HepG2 (cell line): ENCODE measurements at regions not wholly inside any gene's neighbourhood (a gene's known extent, or its start where the extent isn't known, plus 50 kb on each side); places are given as distances from the start of the nearest gene placed in this dataset.
A peak's percentile ranks its signal among the peaks of the same experiment; 100 is the strongest.

Source experiments
- ATAC-seq: fragments of 200-7000 bp; cut with Tn5 transposase; 3 replicates; pipeline ENCODE4 v1.9.1; 2020; ENCODE audit warnings: mild to moderate bottlenecking, moderate library complexity
- BruUV-seq: library from RNA; stranded (reverse); fragments of 400-500 nt; replicated peaks from 2 replicates; lab custom pipeline; 2021; lab: Mats Ljungman, UMichigan
- CTCF ChIA-PET: fragments of 300-600 bp; formaldehyde crosslinking; extraction: SDS; loops from one replicate; lab custom pipeline; 2021; ENCODE audit warnings: low total read pairs, inconsistent platforms, low intra/inter-chr PET ratio; lab: Yijun Ruan, JAX
- POLR2A ChIA-PET: fragments of 350-600 bp; sonication (Branson Sonifier 250); formaldehyde crosslinking; loops from one replicate; lab custom pipeline; 2020; ENCODE audit warnings: antibody characterized with exemption, inconsistent platforms; lab: Yijun Ruan, JAX
- DNase-seq: peaks from one replicate; pipeline ENCODE4 v3.0.0-alpha.2; 2015; ENCODE audit warnings: low spot score
- FAIRE-seq: peaks from 3 replicates; lab custom pipeline; 2011; peaks lifted over from hg19 to GRCh38; lab: Jason Lieb, UNC
- H2AFZ ChIP-seq: one replicate; pipeline ENCODE4 v1.6.1; 2011; ENCODE audit warnings: low read length, inconsistent platforms
- H3K27ac ChIP-seq: fragments of 300-600 bp; 3 replicates; pipeline ENCODE4 v1.8.0; 2011; ENCODE audit warnings: mixed run types, mild to moderate bottlenecking, mixed read lengths, low read length, inconsistent platforms; ENCODE audit not compliant: insufficient read depth; ENCODE audit errors: extremely low read length
- H3K27me3 ChIP-seq, 2 experiments: fragments of 200-600 bp in 1 of 2; 2 replicates in 1 of 2; 3 replicates in 1 of 2; pipeline versions ENCODE4 v1.6.0 to v1.8.0; 2011; ENCODE audit warnings: low read length in 2 of 2, mild to moderate bottlenecking in 2 of 2, moderate library complexity in 2 of 2, inconsistent platforms in 1 of 2; ENCODE audit not compliant: insufficient read depth in 2 of 2, control insufficient read depth in 1 of 2
- H3K36me3 ChIP-seq, 2 experiments: fragments of 200-600 bp in 1 of 2; replicated peaks in 1 of 2; 2 replicates in 1 of 2; 3 replicates in 1 of 2; pipeline versions ENCODE4 v1.5.1 to v1.8.0; 2011; ENCODE audit warnings: low read length in 2 of 2, inconsistent platforms in 1 of 2; ENCODE audit not compliant: insufficient read depth in 2 of 2, control insufficient read depth in 1 of 2
- H3K4me1 ChIP-seq: 2 replicates; pipeline ENCODE4 v1.5.1; 2012; ENCODE audit warnings: low read length, inconsistent platforms; ENCODE audit not compliant: insufficient read depth
- H3K4me2 ChIP-seq: 2 replicates; pipeline ENCODE4 v1.6.0; 2011; ENCODE audit warnings: low read depth, low read length, inconsistent platforms
- H3K4me3 ChIP-seq, 3 experiments: fragments of 200-600 bp in 1 of 3; sonication (generic), shearing (Covaris generic) in 1 of 3; replicated peaks in 1 of 3; 2 replicates each; pipeline ENCODE4 v1.5.1; 2011 to 2016; ENCODE audit warnings: low read length in 3 of 3, inconsistent platforms in 2 of 3, low read depth in 2 of 3, mild to moderate bottlenecking in 2 of 3, control low read depth in 1 of 3, mixed read lengths in 1 of 3; ENCODE audit not compliant: insufficient read depth in 1 of 3
- H3K79me2 ChIP-seq: one replicate; pipeline ENCODE4 v1.6.1; 2011; ENCODE audit warnings: low read length, inconsistent platforms; ENCODE audit not compliant: insufficient read depth
- H3K9ac ChIP-seq: 2 replicates; pipeline ENCODE4 v1.6.0; 2011; ENCODE audit warnings: mild to moderate bottlenecking, low read depth, low read length, inconsistent platforms; ENCODE audit not compliant: insufficient read depth
- H3K9me3 ChIP-seq: 2 replicates; pipeline ENCODE4 v1.5.1; 2012; ENCODE audit warnings: mild to moderate bottlenecking, low read length
- H4K20me1 ChIP-seq: 2 replicates; pipeline ENCODE4 v1.6.0; 2011; ENCODE audit warnings: inconsistent platforms, mild to moderate bottlenecking, low read length, moderate library complexity; ENCODE audit not compliant: insufficient read depth
- ADNP ChIP-seq: sonication (generic); formaldehyde crosslinking; IDR thresholded peaks from 2 replicates; pipeline ENCODE4 v1.4.0; 2020; ENCODE audit warnings: missing genetic modification reagents
- HNRNPLL ChIP-seq: fragments of 200-400 bp; formaldehyde crosslinking; IDR thresholded peaks from 2 replicates; pipeline ENCODE4 v1.6.1; 2017; ENCODE audit warnings: mild to moderate bottlenecking, low read depth, low read length; ENCODE audit not compliant: poor library complexity, severe bottlenecking
- MAFF ChIP-seq: IDR thresholded peaks from 2 replicates; pipeline ENCODE4 v1.6.1; 2011; ENCODE audit warnings: low read depth, low read length, improper control_type of control experiment
- MAFK ChIP-seq, 2 experiments: IDR thresholded peaks in 1 of 2; conservative IDR thresholded peaks in 1 of 2; 2 replicates each; pipeline ENCODE4 v1.6.1; 2011; ENCODE audit warnings: improper control_type of control experiment in 2 of 2, low read length in 2 of 2
- STAG1 ChIP-seq: sonication (generic); formaldehyde crosslinking; IDR thresholded peaks from 2 replicates; pipeline ENCODE4 v1.4.0; 2020; ENCODE audit warnings: missing genetic modification reagents
- XRCC5 ChIP-seq: fragments of 200-400 bp; formaldehyde crosslinking; optimal IDR thresholded peaks from 2 replicates; pipeline ENCODE3; 2017; ENCODE audit warnings: mild to moderate bottlenecking, low read length
- ZNF101 ChIP-seq: sonication (generic); formaldehyde crosslinking; IDR thresholded peaks from 2 replicates; pipeline ENCODE4 v1.4.0; 2020; ENCODE audit warnings: mild to moderate bottlenecking, low read depth, missing genetic modification reagents, borderline replicate concordance
- WGBS: methylation state at CpG from one replicate; pipeline ENCODE4 v1.1.6; 2017; ENCODE audit warnings: low lambda C conversion rate; 5-methylcytosine and 5-hydroxymethylcytosine counted together
- in situ Hi-C: cut with HindIII; loops from 2 replicates; pipeline ENCODE4 v1.10.0; 2017; ENCODE audit warnings: low pct_unique_long_range_greater_than_20kb; ENCODE audit not compliant: extremely low pct_ligation_motif_present
- intact Hi-C: fragments of 100-400 bp; cut with micrococcal nuclease; formaldehyde crosslinking; loops from one replicate; pipeline ENCODE4 v1.10.0; 2022; ENCODE audit not compliant: unreplicated experiment
- TF ChIP-seq, protein P1 (sequence below): sonication (generic); formaldehyde crosslinking; IDR thresholded peaks from 2 replicates; pipeline ENCODE4 v1.5.0; 2020; ENCODE audit warnings: mild to moderate bottlenecking, missing genetic modification reagents, moderate library complexity

DNA sequence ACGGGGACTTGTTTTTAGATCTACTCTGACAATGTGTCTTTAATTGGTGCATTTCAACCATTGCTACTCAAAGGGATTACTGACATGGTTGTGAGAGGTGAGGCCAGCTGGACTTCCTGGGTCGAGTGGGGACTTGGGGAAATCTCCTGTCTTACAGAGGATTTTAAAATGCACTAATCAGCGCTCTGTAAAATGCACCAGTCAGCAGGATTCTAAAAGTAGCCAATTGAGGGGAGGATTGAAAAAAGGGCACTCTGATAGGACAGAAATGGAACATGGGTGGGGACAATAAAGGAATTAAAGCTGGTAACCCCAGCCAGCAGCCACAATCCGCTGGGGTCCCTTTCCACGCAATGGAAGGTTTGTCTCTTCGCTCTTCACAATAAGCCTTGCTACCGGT is 122.5 kb upstream of the SNRPN start:
- TF ChIP-seq MAFF (peak; percentile 58; the same call in 1 of the 2 replicates), MAFK (conservative IDR thresholded peaks at IDR 0.05 in 1 of 2, IDR thresholded peaks at IDR 0.05 in 1 of 2; ENCODE audit: low read length in 2 of 2) (peak; percentile 29 to 72; a peak in 2 of 4 replicates), HNRNPLL (no peak)
- H2AFZ ChIP-seq: no peak overlapping the region
- no peak overlapping the region for H3K27ac ChIP-seq
- no peak overlapping the region for H3K4me3 ChIP-seq
- DNase-seq (no peak), ATAC-seq (no peak), FAIRE-seq (no peak)
- peaks cover 60% of the 10 kb centered on the region for H3K9me3 ChIP-seq
- CTCF ChIA-PET: no interaction called here
- peaks cover 0 to 2% of the 10 kb centered on the region in 2 experiments; a peak in 1 of 5 replicates for H3K27me3 ChIP-seq
- WGBS: 8% methylated on average over 7 of the region's 7 CpGs
- no TSS peak for BruUV-seq
- intact Hi-C loops (no loop called here), in situ Hi-C loops (loop anchor here (25.0 kb wide), 1 partner anchor 95 kb away; no protein-coding TSS in a partner anchor)
- H4K20me1 ChIP-seq: no peaks in the 10 kb centered on the region
- H3K4me2 ChIP-seq: no peak overlapping the region
- H3K79me2 ChIP-seq: no peaks in the 10 kb centered on the region
- no peaks in the 10 kb centered on the region for H3K36me3 ChIP-seq
- POLR2A ChIA-PET: no interaction called here
- H3K4me1 ChIP-seq: no peaks in the 10 kb centered on the region
- no peak overlapping the region for H3K9ac ChIP-seq

- H3K9ac ChIP-seq: no peak overlapping the region
- H3K79me2 ChIP-seq: no peaks in the 10 kb centered on the region
- no peak for ATAC-seq
- H3K27ac ChIP-seq: no peak overlapping the region
- H3K27me3 ChIP-seq: no peaks in the 10 kb centered on the region; a peak in 1 of 5 replicates
- 5% methylated on average over 1 of the region's 1 CpG for WGBS
- in situ Hi-C loops: loop anchor here (25.0 kb wide), 1 partner anchor 98 kb away; no protein-coding TSS in a partner anchor
- TF ChIP-seq ADNP (CRISPR knock-in tag) (no peak), STAG1 (CRISPR knock-in tag) (peak; percentile 47), XRCC5 (no peak), ZNF101 (CRISPR knock-in tag) (no peak)
- TF ChIP-seq, protein P1, sequence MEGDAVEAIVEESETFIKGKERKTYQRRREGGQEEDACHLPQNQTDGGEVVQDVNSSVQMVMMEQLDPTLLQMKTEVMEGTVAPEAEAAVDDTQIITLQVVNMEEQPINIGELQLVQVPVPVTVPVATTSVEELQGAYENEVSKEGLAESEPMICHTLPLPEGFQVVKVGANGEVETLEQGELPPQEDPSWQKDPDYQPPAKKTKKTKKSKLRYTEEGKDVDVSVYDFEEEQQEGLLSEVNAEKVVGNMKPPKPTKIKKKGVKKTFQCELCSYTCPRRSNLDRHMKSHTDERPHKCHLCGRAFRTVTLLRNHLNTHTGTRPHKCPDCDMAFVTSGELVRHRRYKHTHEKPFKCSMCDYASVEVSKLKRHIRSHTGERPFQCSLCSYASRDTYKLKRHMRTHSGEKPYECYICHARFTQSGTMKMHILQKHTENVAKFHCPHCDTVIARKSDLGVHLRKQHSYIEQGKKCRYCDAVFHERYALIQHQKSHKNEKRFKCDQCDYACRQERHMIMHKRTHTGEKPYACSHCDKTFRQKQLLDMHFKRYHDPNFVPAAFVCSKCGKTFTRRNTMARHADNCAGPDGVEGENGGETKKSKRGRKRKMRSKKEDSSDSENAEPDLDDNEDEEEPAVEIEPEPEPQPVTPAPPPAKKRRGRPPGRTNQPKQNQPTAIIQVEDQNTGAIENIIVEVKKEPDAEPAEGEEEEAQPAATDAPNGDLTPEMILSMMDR (CRISPR knock-in tag): peak; percentile 33; the same call in 1 of the 2 replicates
- peaks cover 62% of the 10 kb centered on the region for H3K9me3 ChIP-seq
- H3K4me1 ChIP-seq: no peaks in the 10 kb centered on the region
- H3K4me2 ChIP-seq: no peak overlapping the region
- no peaks in the 10 kb centered on the region for H3K36me3 ChIP-seq
- H3K4me3 ChIP-seq: no peak overlapping the region
- CTCF ChIA-PET: no interaction called here
- no peak for DNase-seq
- POLR2A ChIA-PET: no interaction called here
- no peaks in the 10 kb centered on the region for H4K20me1 ChIP-seq
- intact Hi-C loops: no loop called here
- no peak overlapping the region for H2AFZ ChIP-seq
- BruUV-seq: no TSS peak
- FAIRE-seq: no peak
Observed at GRCh38 chr15:24835301-24835700, 119.5 kb upstream of the SNRPN start.
